Gastroesophageal sphincter (tissue), 4 donors: ENCODE measurements at regions not wholly inside any gene's neighbourhood (a gene's known extent, or its start where the extent isn't known, plus 50 kb on each side); places are given as distances from the start of the nearest gene placed in this dataset.
A peak's percentile ranks its signal among the peaks of the same experiment; 100 is the strongest.

Source experiments
- ATAC-seq: fragments of 150-250 bp; one replicate; pipeline ENCODE4 v1.9.1; 2016; ENCODE audit warnings: mild to moderate bottlenecking, moderate library complexity
- H3K27ac ChIP-seq, 4 donors: fragments of 200-600 bp; sonication (generic) in 3 of 4; 1 replicate in 3 of 4; 2 replicates in 1 of 4; pipeline ENCODE4 v1.5.1; 2016 to 2019
- H3K27me3 ChIP-seq: fragments of 200-600 bp; sonication (generic); one replicate; pipeline ENCODE4 v1.5.1; 2019
- H3K36me3 ChIP-seq, 2 donors: fragments of 200-600 bp; sonication (generic); one replicate each; pipeline ENCODE4 v1.5.1; 2019; ENCODE audit warnings: control low read depth in 1 of 2
- H3K4me1 ChIP-seq, 3 donors: fragments of 200-600 bp; sonication (generic); 1 replicate in 2 of 3; 2 replicates in 1 of 3; pipeline ENCODE4 v1.5.1; 2016 to 2019; ENCODE audit warnings: control low read depth in 2 of 3
- H3K4me3 ChIP-seq, 2 donors: fragments of 200-600 bp; sonication (generic); one replicate each; pipeline ENCODE4 v1.5.1; 2019; ENCODE audit warnings: mild to moderate bottlenecking in 1 of 2, moderate library complexity in 1 of 2
- H3K9me3 ChIP-seq, 3 donors: fragments of 200-600 bp; sonication (generic); one replicate each; pipeline ENCODE4 v1.5.1; 2017 to 2019; ENCODE audit warnings: control low read depth in 2 of 3
- EP300 ChIP-seq: sonication (generic); formaldehyde crosslinking; IDR thresholded peaks from one replicate; pipeline ENCODE4 v1.6.1; 2017; ENCODE audit warnings: antibody characterized with exemption, mild to moderate bottlenecking
- POLR2A ChIP-seq, 2 donors: fragments of 450-650 bp; IDR thresholded peaks; one replicate each; pipeline ENCODE4 v1.6.1; 2017; ENCODE audit warnings: antibody characterized with exemption in 2 of 2, mild to moderate bottlenecking in 2 of 2, moderate library complexity in 1 of 2
- POLR2AphosphoS5 ChIP-seq: sonication (generic); formaldehyde crosslinking; IDR thresholded peaks from one replicate; pipeline ENCODE4 v1.6.1; 2017; ENCODE audit warnings: antibody characterized with exemption
- WGBS, 2 donors: methylation state at CpG; one replicate each; pipeline ENCODE4 v1.1.5; 2018; ENCODE audit warnings: low coverage in 1 of 2; 5-methylcytosine and 5-hydroxymethylcytosine counted together
- TF ChIP-seq, protein P1 (sequence below), 4 experiments: fragments of 200-600 bp in 2 of 4; fragments of 450-650 bp in 2 of 4; sonication (generic) in 1 of 4; IDR thresholded peaks; one replicate each; pipeline ENCODE4 v1.5.1; 2017 to 2019; ENCODE audit warnings: antibody characterized with exemption in 4 of 4, mild to moderate bottlenecking in 2 of 4, moderate library complexity in 2 of 4

GRCh38 chr7:343864-344607 is 54.1 kb downstream of the FOXL3 start:
- H3K27ac ChIP-seq: peak overlapping the region in 1 of 4 donors; percentile 62
- no peaks in the 10 kb centered on the region for H3K4me1 ChIP-seq
- 100% methylated on average over 2 to 8 of the region's 25 CpGs for WGBS, 2 donors
- no peak for ATAC-seq
- TF ChIP-seq EP300 (no peak), POLR2A (IDR thresholded peaks at IDR 0.05) (no peak), POLR2AphosphoS5 (no peak)
- TF ChIP-seq, protein P1, sequence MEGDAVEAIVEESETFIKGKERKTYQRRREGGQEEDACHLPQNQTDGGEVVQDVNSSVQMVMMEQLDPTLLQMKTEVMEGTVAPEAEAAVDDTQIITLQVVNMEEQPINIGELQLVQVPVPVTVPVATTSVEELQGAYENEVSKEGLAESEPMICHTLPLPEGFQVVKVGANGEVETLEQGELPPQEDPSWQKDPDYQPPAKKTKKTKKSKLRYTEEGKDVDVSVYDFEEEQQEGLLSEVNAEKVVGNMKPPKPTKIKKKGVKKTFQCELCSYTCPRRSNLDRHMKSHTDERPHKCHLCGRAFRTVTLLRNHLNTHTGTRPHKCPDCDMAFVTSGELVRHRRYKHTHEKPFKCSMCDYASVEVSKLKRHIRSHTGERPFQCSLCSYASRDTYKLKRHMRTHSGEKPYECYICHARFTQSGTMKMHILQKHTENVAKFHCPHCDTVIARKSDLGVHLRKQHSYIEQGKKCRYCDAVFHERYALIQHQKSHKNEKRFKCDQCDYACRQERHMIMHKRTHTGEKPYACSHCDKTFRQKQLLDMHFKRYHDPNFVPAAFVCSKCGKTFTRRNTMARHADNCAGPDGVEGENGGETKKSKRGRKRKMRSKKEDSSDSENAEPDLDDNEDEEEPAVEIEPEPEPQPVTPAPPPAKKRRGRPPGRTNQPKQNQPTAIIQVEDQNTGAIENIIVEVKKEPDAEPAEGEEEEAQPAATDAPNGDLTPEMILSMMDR (IDR thresholded peaks at IDR 0.05): no peak
- H3K9me3 ChIP-seq: no peaks in the 10 kb centered on the region
- H3K27me3 ChIP-seq: no peaks in the 10 kb centered on the region
- no peaks in the 10 kb centered on the region for H3K36me3 ChIP-seq
- no peak overlapping the region for H3K4me3 ChIP-seq

- Histone ChIP-seq H3K27me3 (no peaks in the 10 kb centered on the region), H3K4me1 (no peaks in the 10 kb centered on the region), H3K4me3 (no peak overlapping the region), H3K27ac (no peak overlapping the region), H3K36me3 (no peaks in the 10 kb centered on the region), H3K9me3 (no peaks in the 10 kb centered on the region)
- 86 to 89% methylated on average over 7 to 14 of the region's 15 CpGs for WGBS, 2 donors
- ATAC-seq: no peak
- no peak for TF ChIP-seq EP300
- TF ChIP-seq, protein P1 (IDR thresholded peaks at IDR 0.05): no peak
- TF ChIP-seq POLR2AphosphoS5: no peak
- no peak for TF ChIP-seq POLR2A (IDR thresholded peaks at IDR 0.05)
Measured at GRCh38 chr7:344608-344994, 54.6 kb downstream of the FOXL3 start.

DNA sequence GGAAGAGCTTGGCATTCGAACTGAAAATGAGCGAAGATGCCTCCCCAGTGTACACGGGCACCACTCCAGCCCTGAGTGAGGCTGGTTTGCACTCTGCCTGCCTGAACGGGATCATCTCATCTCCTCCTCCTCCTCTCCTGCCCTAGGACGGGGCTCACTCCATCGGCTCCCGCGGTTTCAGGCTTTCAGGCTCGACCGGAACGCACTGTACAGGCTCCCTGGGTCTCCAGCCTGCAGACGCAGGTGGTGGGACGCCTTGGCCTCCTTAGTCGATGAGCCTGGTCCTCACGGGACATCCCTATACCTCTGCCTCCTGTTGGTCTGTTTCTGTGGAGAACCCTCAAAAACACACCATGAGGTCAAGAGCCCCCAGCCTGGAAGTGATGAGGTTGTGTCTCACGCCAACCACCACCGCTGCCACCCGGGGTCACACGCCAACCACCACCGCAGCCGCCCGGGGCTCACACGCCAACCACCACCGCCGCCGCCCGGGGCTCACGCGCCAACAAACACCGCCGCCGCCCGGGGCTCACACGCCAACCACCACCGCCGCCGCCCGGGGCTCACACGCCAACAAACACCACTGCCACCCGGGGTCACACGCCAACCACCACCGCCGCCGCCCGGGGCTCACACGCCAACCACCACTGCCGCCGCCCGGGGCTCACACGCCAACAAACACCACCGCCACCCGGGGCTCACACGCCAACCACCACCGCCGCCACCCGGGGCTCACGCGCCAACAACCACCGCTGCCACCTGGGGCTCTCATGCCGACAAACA is 56.3 kb downstream of the FOXL3 start:
- no peak for ATAC-seq
- no peak overlapping the region for H3K4me3 ChIP-seq
- H3K36me3 ChIP-seq: no peaks in the 10 kb centered on the region
- no peaks in the 10 kb centered on the region for H3K27me3 ChIP-seq
- H3K27ac ChIP-seq: no peak overlapping the region
- TF ChIP-seq POLR2AphosphoS5: no peak
- TF ChIP-seq, protein P1 (IDR thresholded peaks at IDR 0.05): no peak
- no peaks in the 10 kb centered on the region for H3K4me1 ChIP-seq
- H3K9me3 ChIP-seq: no peaks in the 10 kb centered on the region
- WGBS, 2 donors: 90% methylated on average over 8 of the region's 60 CpGs; no CpG with 5 or more reads in 1 of the 2 donors

DNA sequence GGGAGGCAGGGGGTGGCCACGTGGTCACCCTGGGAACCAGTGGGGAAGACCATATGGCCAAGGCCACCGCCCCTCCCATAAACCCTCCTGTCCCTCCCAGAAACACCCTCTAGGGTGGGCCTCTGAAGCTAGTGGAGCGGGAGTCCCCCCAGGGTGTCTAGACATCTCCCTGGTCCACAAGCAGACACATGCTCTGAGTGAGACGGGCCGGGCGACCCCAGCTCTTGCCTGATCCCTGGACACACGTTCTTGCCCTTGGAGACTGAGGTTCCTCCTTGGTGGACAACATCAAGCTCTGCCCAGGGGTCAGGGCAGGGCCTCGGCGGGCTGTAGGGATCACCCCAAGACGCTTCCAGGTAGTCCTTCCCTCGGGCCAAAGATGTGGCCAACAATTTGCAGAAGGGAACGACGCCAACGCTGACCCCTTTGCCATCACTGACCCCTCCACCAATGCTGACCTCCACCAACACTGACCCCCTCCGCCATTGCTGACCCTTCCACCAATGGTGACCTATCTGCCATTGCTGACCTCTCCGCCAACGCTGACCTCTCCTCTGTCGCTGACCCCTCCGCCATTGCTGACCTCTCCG is 57.1 kb downstream of the FOXL3 start:
- Histone ChIP-seq H3K27ac (no peak overlapping the region), H3K4me3 (no peak overlapping the region), H3K27me3 (no peaks in the 10 kb centered on the region), H3K9me3 (no peaks in the 10 kb centered on the region), H3K36me3 (no peaks in the 10 kb centered on the region), H3K4me1 (no peaks in the 10 kb centered on the region)
- 91 to 100% methylated on average over 2 to 11 of the region's 20 CpGs for WGBS, 2 donors
- TF ChIP-seq, protein P1 (IDR thresholded peaks at IDR 0.05): no peak
- no peak for TF ChIP-seq POLR2AphosphoS5
- TF ChIP-seq POLR2A (IDR thresholded peaks at IDR 0.05): no peak
- TF ChIP-seq EP300: no peak
- no peak for ATAC-seq
